HEK293T (cell line): ENCODE measurements at regions not wholly inside any gene's neighbourhood (a gene's known extent, or its start where the extent isn't known, plus 50 kb on each side); places are given as distances from the start of the nearest gene placed in this dataset.

ENCODE experiments used
- BHLHE40 ChIP-seq: fragments of 450-650 bp; IDR thresholded peaks from 2 replicates; pipeline ENCODE4 v1.6.1; 2016; ENCODE audit warnings: mild to moderate bottlenecking, moderate library complexity, borderline replicate concordance
- CTBP1 ChIP-seq: fragments of 450-650 bp; IDR thresholded peaks from 2 replicates; pipeline ENCODE4 v1.6.1; 2016; ENCODE audit warnings: borderline replicate concordance
- L3MBTL2 ChIP-seq: fragments of 450-650 bp; conservative IDR thresholded peaks from 2 replicates; pipeline ENCODE4 v1.6.1; 2016; ENCODE audit warnings: mild to moderate bottlenecking
- SP1 ChIP-seq: fragments of 450-650 bp; IDR thresholded peaks from 2 replicates; pipeline ENCODE4 v1.6.1; 2017
- TARDBP ChIP-seq: fragments of 450-650 bp; IDR thresholded peaks from 2 replicates; pipeline ENCODE4 v1.6.1; 2016

DNA sequence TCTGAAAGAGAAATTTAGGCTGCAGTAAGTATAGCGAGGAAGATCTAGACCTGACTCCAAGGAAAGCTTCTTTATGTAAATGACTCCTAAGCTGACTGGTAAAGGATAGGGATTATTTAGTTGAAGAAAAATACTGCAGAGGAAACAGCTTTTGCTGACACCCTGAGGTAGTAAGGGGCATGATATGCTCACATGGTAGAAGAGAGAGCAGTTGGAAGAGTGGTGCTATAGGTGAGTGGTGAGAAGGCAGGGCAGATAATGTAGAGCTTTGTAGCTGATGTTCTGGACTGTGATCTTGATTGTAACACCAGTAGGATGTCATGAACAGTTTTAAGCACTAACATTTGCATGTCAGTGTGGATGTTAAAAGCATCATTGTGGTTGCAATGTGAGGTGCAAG lies 639.1 kb upstream of the SLC39A10 start:
- TF ChIP-seq TARDBP: no peak
- TF ChIP-seq CTBP1: no peak
- TF ChIP-seq L3MBTL2: no peak
- TF ChIP-seq BHLHE40: no peak
- TF ChIP-seq SP1: no peak
